HG02588 (cell line): ENCODE measurements at regions not wholly inside any gene's neighbourhood (a gene's known extent, or its start where the extent isn't known, plus 50 kb on each side); places are given as distances from the start of the nearest gene placed in this dataset.

Experiments
- ATAC-seq: cut with Tn5 transposase; IDR thresholded peaks from one replicate; pipeline ENCODE4 v1.9.1; 2021; ENCODE audit warnings: mild to moderate bottlenecking, moderate library complexity; ENCODE audit not compliant: unreplicated experiment

- no peak for ATAC-seq
Observed at GRCh38 chr2:241924069-241924908, 54.8 kb downstream of the RTP5 start.

- ATAC-seq, result no peak
Observed at GRCh38 chr2:241924909-241925250, 55.4 kb downstream of the RTP5 start.

- no peak for ATAC-seq
Observed at GRCh38 chr2:241925277-241925676, 55.7 kb downstream of the RTP5 start.

GRCh38 chr2:241925821-241926441 is 56.4 kb downstream of the RTP5 start:
- no peak for ATAC-seq

- no peak for ATAC-seq
Observed at GRCh38 chr2:241926541-241927311, 57.2 kb downstream of the RTP5 start.

- ATAC-seq, result no peak
Observed at GRCh38 chr2:241929551-241930490, 60.3 kb downstream of the RTP5 start.

GRCh38 chr2:241931084-241931975 is 61.8 kb downstream of the RTP5 start:
- ATAC-seq, result no peak

GRCh38 chr2:241931976-241932898 is 62.7 kb downstream of the RTP5 start:
- ATAC-seq, result no peak

GRCh38 chr2:241932899-241933178 is 63.3 kb downstream of the RTP5 start:
- no peak for ATAC-seq

- no peak for ATAC-seq
Observed at GRCh38 chr2:241933179-241933911, 63.8 kb downstream of the RTP5 start.

GRCh38 chr2:241935314-241935713 is 65.8 kb downstream of the RTP5 start:
- ATAC-seq, result no peak

- ATAC-seq, result no peak
Observed at GRCh38 chr2:241935774-241936173, 66.2 kb downstream of the RTP5 start.

- no peak for ATAC-seq
Observed at GRCh38 chr2:241936457-241937133, 67.1 kb downstream of the RTP5 start.

- ATAC-seq, result no peak
Observed at GRCh38 chr2:241937297-241937696, 67.8 kb downstream of the RTP5 start.

- ATAC-seq, result no peak
Observed at GRCh38 chr2:241939541-241939940, 70.0 kb downstream of the RTP5 start.

GRCh38 chr2:241940329-241940728 is 70.8 kb downstream of the RTP5 start:
- ATAC-seq, result no peak

- no peak for ATAC-seq
Observed at GRCh38 chr2:241941691-241942301, 72.3 kb downstream of the RTP5 start.
